GM12873 (cell line): ENCODE measurements at regions not wholly inside any gene's neighbourhood (a gene's known extent, or its start where the extent isn't known, plus 50 kb on each side); places are given as distances from the start of the nearest gene placed in this dataset.

Experiments
- TF ChIP-seq, protein P1 (sequence below): IDR thresholded peaks from 2 replicates; pipeline ENCODE4 v1.5.1; 2012; ENCODE audit warnings: low read depth, mild to moderate bottlenecking, moderate library complexity, low read length, control low read depth; ENCODE audit not compliant: insufficient read depth; ENCODE audit errors: missing control alignments

DNA sequence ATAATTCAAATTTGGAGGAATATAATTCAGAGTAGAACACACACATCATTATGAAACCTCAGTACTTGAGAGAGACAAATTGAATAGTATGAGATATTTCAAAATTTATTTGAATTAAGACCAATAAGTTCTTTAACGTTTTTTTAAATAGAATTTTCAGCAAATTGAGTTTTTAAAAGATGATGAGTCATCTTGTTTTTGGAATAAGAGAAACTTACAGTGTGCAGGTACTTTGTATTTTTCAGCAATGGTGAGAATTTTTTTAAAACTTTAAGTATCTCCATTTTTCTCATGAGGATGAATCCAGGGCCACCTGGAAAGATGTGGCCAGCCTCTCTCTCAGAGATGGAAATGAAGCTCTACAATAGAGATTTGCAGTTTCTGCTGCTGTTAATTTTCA lies 1015.0 kb upstream of the TENM4 start:
- TF ChIP-seq, protein P1, sequence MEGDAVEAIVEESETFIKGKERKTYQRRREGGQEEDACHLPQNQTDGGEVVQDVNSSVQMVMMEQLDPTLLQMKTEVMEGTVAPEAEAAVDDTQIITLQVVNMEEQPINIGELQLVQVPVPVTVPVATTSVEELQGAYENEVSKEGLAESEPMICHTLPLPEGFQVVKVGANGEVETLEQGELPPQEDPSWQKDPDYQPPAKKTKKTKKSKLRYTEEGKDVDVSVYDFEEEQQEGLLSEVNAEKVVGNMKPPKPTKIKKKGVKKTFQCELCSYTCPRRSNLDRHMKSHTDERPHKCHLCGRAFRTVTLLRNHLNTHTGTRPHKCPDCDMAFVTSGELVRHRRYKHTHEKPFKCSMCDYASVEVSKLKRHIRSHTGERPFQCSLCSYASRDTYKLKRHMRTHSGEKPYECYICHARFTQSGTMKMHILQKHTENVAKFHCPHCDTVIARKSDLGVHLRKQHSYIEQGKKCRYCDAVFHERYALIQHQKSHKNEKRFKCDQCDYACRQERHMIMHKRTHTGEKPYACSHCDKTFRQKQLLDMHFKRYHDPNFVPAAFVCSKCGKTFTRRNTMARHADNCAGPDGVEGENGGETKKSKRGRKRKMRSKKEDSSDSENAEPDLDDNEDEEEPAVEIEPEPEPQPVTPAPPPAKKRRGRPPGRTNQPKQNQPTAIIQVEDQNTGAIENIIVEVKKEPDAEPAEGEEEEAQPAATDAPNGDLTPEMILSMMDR: no peak

- TF ChIP-seq, protein P1: no peak
These were observed 1010.3 kb upstream of the TENM4 start for GRCh38 chr11:80451105-80451504.

- TF ChIP-seq, protein P1: no peak
These were observed 1007.9 kb upstream of the TENM4 start for GRCh38 chr11:80448709-80449108.

DNA sequence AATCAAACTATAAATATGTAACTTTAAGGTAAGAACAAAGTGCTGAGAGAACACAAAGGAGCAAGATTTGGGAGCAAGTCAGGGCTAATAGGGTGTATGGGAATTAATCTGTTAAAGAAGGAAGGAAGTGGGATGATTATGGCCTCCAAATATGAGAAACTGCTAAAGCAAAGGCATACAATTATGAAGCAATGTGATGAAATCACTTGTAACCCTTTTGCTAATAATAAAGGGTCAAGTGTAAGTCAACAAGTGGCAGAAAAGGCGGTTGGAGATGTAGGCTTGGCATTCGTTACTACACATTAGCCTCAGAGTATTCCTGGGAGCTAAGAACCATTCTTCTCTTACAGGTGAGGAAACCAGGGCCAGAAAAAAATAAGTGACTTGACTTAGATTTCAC lies 1002.3 kb upstream of the TENM4 start:
- TF ChIP-seq, protein P1: no peak

GRCh38 chr11:80441821-80442220 lies 1001.0 kb upstream of the TENM4 start:
- TF ChIP-seq, protein P1: no peak

- TF ChIP-seq, protein P1: no peak
These were observed 1000.0 kb upstream of the TENM4 start for GRCh38 chr11:80440835-80441234.

DNA sequence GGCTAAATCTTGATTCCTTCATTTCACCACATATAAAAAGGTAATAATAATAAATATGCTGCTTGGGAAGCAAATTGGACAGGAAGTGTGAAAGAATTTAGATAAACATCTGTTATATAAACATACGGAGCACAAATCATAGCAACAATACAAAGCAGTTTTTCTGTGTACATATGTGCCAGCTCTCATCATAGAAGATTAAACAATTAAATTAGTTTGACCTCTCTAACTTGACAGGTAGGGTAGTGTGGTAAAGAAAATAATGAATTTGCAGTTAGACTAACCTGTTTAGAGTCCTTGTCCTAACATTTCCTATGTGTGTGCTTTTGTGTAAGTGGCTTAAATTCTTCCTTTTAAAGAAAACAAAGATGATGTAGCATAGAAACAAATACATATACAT lies 995.7 kb upstream of the TENM4 start:
- TF ChIP-seq, protein P1: no peak
